MCF 10A (cell line): ENCODE measurements at regions not wholly inside any gene's neighbourhood (a gene's known extent, or its start where the extent isn't known, plus 50 kb on each side); places are given as distances from the start of the nearest gene placed in this dataset.

Experiments
- BruUV-seq: library from RNA; stranded (reverse); fragments of 400-500 nt; replicated peaks from 2 replicates; lab custom pipeline; 2021; lab: Mats Ljungman, UMichigan
- CTCF ChIA-PET: fragments of 300-600 bp; sonication (Branson Sonifier 250); formaldehyde crosslinking; extraction: SDS; loops from one replicate; lab custom pipeline; 2021; ENCODE audit warnings: antibody characterized with exemption, inconsistent platforms; lab: Yijun Ruan, JAX
- POLR2A ChIA-PET: fragments of 300-600, 350-650 bp; sonication (Branson Sonifier 250); formaldehyde crosslinking; extraction: SDS; loops from one replicate; lab custom pipeline; 2020; ENCODE audit warnings: antibody characterized with exemption, inconsistent platforms; lab: Yijun Ruan, JAX
- DNase-seq: peaks from one replicate; pipeline ENCODE4 v3.0.0-alpha.2; 2018; ENCODE audit not compliant: unreplicated experiment
- H3K27ac Mint-ChIP-seq: one replicate; pipeline ENCODE4 v1.8.0; 2022; ENCODE audit warnings: mild to moderate bottlenecking, low read depth, mixed read lengths; ENCODE audit not compliant: unreplicated experiment
- H3K27me3 Mint-ChIP-seq: one replicate; pipeline ENCODE4 v1.8.0; 2022; ENCODE audit warnings: mixed read lengths; ENCODE audit not compliant: insufficient read depth, unreplicated experiment
- H3K36me3 Mint-ChIP-seq: one replicate; pipeline ENCODE4 v1.8.0; 2022; ENCODE audit warnings: mild to moderate bottlenecking, moderate library complexity, mixed read lengths; ENCODE audit not compliant: insufficient read depth, unreplicated experiment
- H3K4me1 Mint-ChIP-seq: one replicate; pipeline ENCODE4 v1.8.0; 2022; ENCODE audit warnings: mixed read lengths; ENCODE audit not compliant: insufficient read depth, unreplicated experiment
- H3K4me3 Mint-ChIP-seq: one replicate; pipeline ENCODE4 v1.8.0; 2022; ENCODE audit warnings: mild to moderate bottlenecking, moderate library complexity, mixed read lengths; ENCODE audit not compliant: unreplicated experiment
- H3K9me3 Mint-ChIP-seq: one replicate; pipeline ENCODE4 v1.8.0; 2022; ENCODE audit warnings: mixed read lengths; ENCODE audit not compliant: unreplicated experiment
- intact Hi-C: fragments of 100-400 bp; cut with micrococcal nuclease; formaldehyde crosslinking; loops from 2 replicates; pipeline ENCODE4 v1.14.1; 2022
- TF ChIP-seq, protein P1 (sequence below): fragments of 200-600 bp; IDR thresholded peaks from one replicate; pipeline ENCODE4 v1.8.0; 2022; ENCODE audit warnings: antibody characterized with exemption, mild to moderate bottlenecking; ENCODE audit not compliant: unreplicated experiment

- CTCF ChIA-PET: interaction anchor here (0.6 kb wide), 1 partner anchor 154 kb away, joined by 3 read pairs; no protein-coding TSS in a partner anchor
- no peaks in the 10 kb centered on the region for H3K27me3 Mint-ChIP-seq
Measured at GRCh38 chr4:154953691-154954090, 172.6 kb downstream of the RBM46 start.

DNA sequence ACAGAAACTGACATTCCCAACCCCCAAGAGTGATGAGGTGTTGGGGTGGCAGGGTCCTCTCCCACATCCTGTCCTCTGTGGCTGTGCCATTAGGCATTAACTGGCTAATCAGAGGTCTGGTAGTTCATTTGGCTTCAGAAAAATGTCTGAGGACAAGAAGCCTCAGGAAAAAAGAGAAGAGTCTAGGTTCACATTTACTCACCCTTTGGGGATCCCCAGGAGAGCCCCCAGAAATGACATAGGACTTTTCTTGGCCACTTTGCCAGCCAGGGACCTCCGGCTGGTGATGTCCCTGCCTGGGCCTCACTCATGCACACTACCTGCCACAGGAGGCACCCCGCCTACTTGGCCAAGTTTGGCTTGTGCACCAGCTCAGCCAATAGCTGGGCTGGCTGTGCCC, 173.0 kb downstream of the RBM46 start:
- no peak for DNase-seq
- H3K27ac Mint-ChIP-seq: no peak overlapping the region
- no peaks in the 10 kb centered on the region for H3K27me3 Mint-ChIP-seq
- H3K4me3 Mint-ChIP-seq: no peak overlapping the region
- BruUV-seq: no TSS peak
- H3K4me1 Mint-ChIP-seq: peaks cover 11% of the 10 kb centered on the region
- TF ChIP-seq, protein P1, sequence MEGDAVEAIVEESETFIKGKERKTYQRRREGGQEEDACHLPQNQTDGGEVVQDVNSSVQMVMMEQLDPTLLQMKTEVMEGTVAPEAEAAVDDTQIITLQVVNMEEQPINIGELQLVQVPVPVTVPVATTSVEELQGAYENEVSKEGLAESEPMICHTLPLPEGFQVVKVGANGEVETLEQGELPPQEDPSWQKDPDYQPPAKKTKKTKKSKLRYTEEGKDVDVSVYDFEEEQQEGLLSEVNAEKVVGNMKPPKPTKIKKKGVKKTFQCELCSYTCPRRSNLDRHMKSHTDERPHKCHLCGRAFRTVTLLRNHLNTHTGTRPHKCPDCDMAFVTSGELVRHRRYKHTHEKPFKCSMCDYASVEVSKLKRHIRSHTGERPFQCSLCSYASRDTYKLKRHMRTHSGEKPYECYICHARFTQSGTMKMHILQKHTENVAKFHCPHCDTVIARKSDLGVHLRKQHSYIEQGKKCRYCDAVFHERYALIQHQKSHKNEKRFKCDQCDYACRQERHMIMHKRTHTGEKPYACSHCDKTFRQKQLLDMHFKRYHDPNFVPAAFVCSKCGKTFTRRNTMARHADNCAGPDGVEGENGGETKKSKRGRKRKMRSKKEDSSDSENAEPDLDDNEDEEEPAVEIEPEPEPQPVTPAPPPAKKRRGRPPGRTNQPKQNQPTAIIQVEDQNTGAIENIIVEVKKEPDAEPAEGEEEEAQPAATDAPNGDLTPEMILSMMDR: no peak
- no peaks in the 10 kb centered on the region for H3K9me3 Mint-ChIP-seq
- POLR2A ChIA-PET: no interaction called here
- H3K36me3 Mint-ChIP-seq: no peaks in the 10 kb centered on the region
- CTCF ChIA-PET: no interaction called here
- intact Hi-C loops: no loop called here

More at GRCh38 chr4:154953691-154954090, 172.6 kb downstream of the RBM46 start:
- H3K9me3 Mint-ChIP-seq: no peaks in the 10 kb centered on the region
- intact Hi-C loops: no loop called here
- TF ChIP-seq, protein P1: no peak
- no peak for DNase-seq
- BruUV-seq: no TSS peak
- H3K4me3 Mint-ChIP-seq: no peak overlapping the region
- H3K4me1 Mint-ChIP-seq: peaks cover 7% of the 10 kb centered on the region
- H3K36me3 Mint-ChIP-seq: no peaks in the 10 kb centered on the region
- POLR2A ChIA-PET: no interaction called here
- no peak overlapping the region for H3K27ac Mint-ChIP-seq

GRCh38 chr4:154958121-154958520, 177.0 kb downstream of the RBM46 start:
- intact Hi-C loops: no loop called here
- BruUV-seq: no TSS peak

DNA sequence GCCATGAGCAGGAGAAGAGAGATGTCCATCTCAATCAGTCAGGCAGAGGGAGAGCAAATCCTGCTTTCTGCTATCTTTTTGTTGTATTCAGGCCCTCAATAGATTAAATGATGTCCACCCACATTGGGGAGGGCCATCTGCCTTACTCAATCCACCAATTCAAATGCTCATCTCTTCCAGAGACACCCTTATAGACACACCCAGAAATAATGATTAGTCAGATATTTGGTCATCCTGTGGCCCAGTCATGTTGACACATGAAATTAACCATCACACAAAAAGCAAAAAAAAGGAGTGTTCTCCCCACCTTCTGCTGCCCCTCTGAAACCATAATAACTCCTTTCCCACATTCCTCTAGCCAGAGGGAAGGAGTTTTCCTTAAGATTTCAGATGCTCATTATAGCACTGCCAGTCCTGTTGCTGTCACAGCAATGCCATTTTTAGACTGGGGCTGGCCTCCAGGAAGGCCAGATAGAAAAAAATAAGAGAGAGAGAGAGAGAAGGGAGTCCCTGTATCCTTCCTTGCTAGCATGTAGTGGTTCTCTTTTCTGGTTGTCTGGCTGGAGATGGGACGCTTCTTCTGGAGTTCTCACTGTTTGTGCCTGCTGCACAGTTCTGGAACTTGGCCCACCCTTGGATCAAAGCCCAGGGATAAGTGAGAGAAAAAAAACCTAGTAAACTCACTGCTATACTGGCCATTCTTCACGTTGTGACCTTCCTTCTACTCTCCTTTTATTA, 177.7 kb downstream of the RBM46 start:
- ChIA-PET CTCF (interaction anchor here (0.7 kb wide), 1 partner anchor 286 kb away, joined by 3 read pairs; no protein-coding TSS in a partner anchor), POLR2A (no interaction called here)
- TF ChIP-seq, protein P1: no peak
- DNase-seq: peak; percentile 39
- Mint-ChIP-seq H3K9me3 (peaks cover 2% of the 10 kb centered on the region), H3K4me1 (peaks cover 15% of the 10 kb centered on the region), H3K27me3 (no peaks in the 10 kb centered on the region), H3K4me3 (no peak overlapping the region), H3K27ac (no peak overlapping the region), H3K36me3 (no peaks in the 10 kb centered on the region)
- intact Hi-C loops: no loop called here
- no TSS peak for BruUV-seq

More at GRCh38 chr4:154958121-154958520, 177.0 kb downstream of the RBM46 start:
- no peak overlapping the region for H3K27ac Mint-ChIP-seq
- TF ChIP-seq, protein P1: no peak
- no peak for DNase-seq
- no peaks in the 10 kb centered on the region for H3K36me3 Mint-ChIP-seq
- no peaks in the 10 kb centered on the region for H3K27me3 Mint-ChIP-seq
- no peak overlapping the region for H3K4me3 Mint-ChIP-seq
- H3K4me1 Mint-ChIP-seq: peaks cover 15% of the 10 kb centered on the region
- no peaks in the 10 kb centered on the region for H3K9me3 Mint-ChIP-seq
- ChIA-PET CTCF (interaction anchor here (0.6 to 0.9 kb wide), 3 partner anchors 24 to 287 kb away, joined by 3 to 4 read pairs (median 3); no protein-coding TSS in a partner anchor), POLR2A (interaction anchor here (0.6 kb wide), 1 partner anchor 486 kb away, joined by 6 read pairs; no protein-coding TSS in a partner anchor)
